Neural cell (in vitro differentiated cells): ENCODE measurements at regions not wholly inside any gene's neighbourhood (a gene's known extent, or its start where the extent isn't known, plus 50 kb on each side); places are given as distances from the start of the nearest gene placed in this dataset.

ENCODE experiments used
- H2AFZ ChIP-seq: fragments of 200-600, 300-800 bp; sonication (generic), shearing (Covaris generic); 2 replicates; pipeline ENCODE4 v1.6.0; 2014; ENCODE audit warnings: low read depth, mild to moderate bottlenecking, antibody characterized with exemption, low read length, moderate library complexity
- H3F3A ChIP-seq: fragments of 200-600 bp; shearing (Covaris generic); 2 replicates; pipeline ENCODE4 v1.6.1; 2016; ENCODE audit warnings: mild to moderate bottlenecking, moderate library complexity, mixed read lengths, antibody characterized with exemption, low read length; ENCODE audit not compliant: insufficient read depth, poor library complexity, severe bottlenecking
- H3K27ac ChIP-seq: fragments of 200-600, 300-800 bp; sonication (generic), shearing (Covaris generic); 2 replicates; pipeline ENCODE4 v1.5.1; 2014; ENCODE audit warnings: mild to moderate bottlenecking, low read length, moderate library complexity
- H3K27me3 ChIP-seq: fragments of 300-800, 200-600 bp; sonication (generic), shearing (Covaris generic); 2 replicates; pipeline ENCODE4 v1.6.0; 2014; ENCODE audit warnings: mild to moderate bottlenecking, low read depth, low read length, moderate library complexity; ENCODE audit not compliant: insufficient read depth
- H3K36me3 ChIP-seq: fragments of 300-800, 200-600 bp; sonication (generic), shearing (Covaris generic); 2 replicates; pipeline ENCODE4 v1.5.1; 2014; ENCODE audit warnings: mild to moderate bottlenecking, antibody characterized with exemption, low read length, moderate library complexity; ENCODE audit not compliant: insufficient read depth
- H3K4me2 ChIP-seq: fragments of 300-800, 200-600 bp; sonication (generic), shearing (Covaris generic); 2 replicates; pipeline ENCODE4 v1.6.0; 2014; ENCODE audit warnings: mild to moderate bottlenecking, low read length
- H3K4me3 ChIP-seq: fragments of 300-800, 200-600 bp; sonication (generic), shearing (Covaris generic); 2 replicates; pipeline ENCODE4 v1.5.1; 2014; ENCODE audit warnings: mild to moderate bottlenecking, low read length, moderate library complexity
- H3K79me2 ChIP-seq: fragments of 200-600 bp; shearing (Covaris generic); replicated peaks from 2 replicates; pipeline ENCODE4 v1.6.0; 2014; ENCODE audit warnings: mild to moderate bottlenecking, low read length, moderate library complexity; ENCODE audit not compliant: insufficient read depth
- H3K9ac ChIP-seq: fragments of 300-800, 200-600 bp; sonication (generic), shearing (Covaris generic); 2 replicates; pipeline ENCODE4 v1.6.1; 2016; ENCODE audit warnings: mild to moderate bottlenecking, low read length, mixed read lengths
- H3K9me2 ChIP-seq: fragments of 200-600 bp; shearing (Covaris generic); 2 replicates; pipeline ENCODE4 v1.6.1; 2016; ENCODE audit warnings: mild to moderate bottlenecking, low read length, mixed read lengths; ENCODE audit not compliant: insufficient read depth
- H3K9me3 ChIP-seq: fragments of 200-600, 300-800 bp; sonication (generic), shearing (Covaris generic); 2 replicates; pipeline ENCODE4 v1.6.1; 2016; ENCODE audit warnings: mild to moderate bottlenecking, mixed run types, low read length, moderate library complexity, mixed read lengths
- H4K20me1 ChIP-seq: fragments of 200-600 bp; shearing (Covaris generic); 2 replicates; pipeline ENCODE4 v1.6.1; 2016; ENCODE audit warnings: mild to moderate bottlenecking, mixed run types; ENCODE audit not compliant: insufficient read depth
- CTCF ChIP-seq: fragments of 450-650 bp; IDR thresholded peaks from 2 replicates; pipeline ENCODE4 v1.5.1; 2014; ENCODE audit warnings: antibody characterized with exemption, mild to moderate bottlenecking, moderate library complexity; ENCODE audit not compliant: poor library complexity, severe bottlenecking
- EP300 ChIP-seq: fragments of 450-650 bp; conservative IDR thresholded peaks from 2 replicates; pipeline ENCODE4 v1.6.1; 2014; ENCODE audit warnings: antibody characterized with exemption, mild to moderate bottlenecking, moderate library complexity; ENCODE audit not compliant: poor library complexity, severe bottlenecking
- EZH2 ChIP-seq: fragments of 200-600, 300-800 bp; shearing (Covaris generic), sonication (generic); IDR thresholded peaks from 2 replicates; pipeline ENCODE4 v1.6.1; 2014; ENCODE audit warnings: antibody characterized with exemption, low read length, borderline replicate concordance, mild to moderate bottlenecking; ENCODE audit not compliant: insufficient read depth, poor library complexity, severe bottlenecking
- MXI1 ChIP-seq: fragments of 450-650 bp; conservative IDR thresholded peaks from 2 replicates; pipeline ENCODE4 v1.6.1; 2014; ENCODE audit warnings: antibody characterized with exemption, mild to moderate bottlenecking; ENCODE audit not compliant: poor library complexity, severe bottlenecking
- POLR2AphosphoS5 ChIP-seq: IDR thresholded peaks from 2 replicates; pipeline ENCODE4 v1.6.1; 2012
- RAD21 ChIP-seq: fragments of 450-650 bp; conservative IDR thresholded peaks from 2 replicates; pipeline ENCODE4 v1.6.1; 2014; ENCODE audit warnings: antibody characterized with exemption, mild to moderate bottlenecking, moderate library complexity
- REST ChIP-seq: IDR thresholded peaks from 2 replicates; pipeline ENCODE4 v1.6.1; 2012; ENCODE audit warnings: borderline replicate concordance
- SMC3 ChIP-seq: fragments of 450-650 bp; conservative IDR thresholded peaks from 2 replicates; pipeline ENCODE4 v1.6.1; 2014; ENCODE audit warnings: antibody characterized with exemption, mild to moderate bottlenecking, moderate library complexity; ENCODE audit not compliant: poor library complexity
- TAF1 ChIP-seq: IDR thresholded peaks from 2 replicates; pipeline ENCODE4 v1.6.1; 2012; ENCODE audit warnings: low read depth

- no peak overlapping the region for H3K27ac ChIP-seq
- no peaks in the 10 kb centered on the region for H3K9me3 ChIP-seq
- TF ChIP-seq MXI1, result no peak
- H3K79me2 ChIP-seq, result no peaks in the 10 kb centered on the region
- no peaks in the 10 kb centered on the region for H3F3A ChIP-seq
- no peaks in the 10 kb centered on the region for H3K27me3 ChIP-seq
- H3K9me2 ChIP-seq, result no peaks in the 10 kb centered on the region
- no peaks in the 10 kb centered on the region for H3K36me3 ChIP-seq
- no peak overlapping the region for H3K4me2 ChIP-seq
- H3K9ac ChIP-seq, result no peak overlapping the region
- no peaks in the 10 kb centered on the region for H4K20me1 ChIP-seq
- no peak overlapping the region for H2AFZ ChIP-seq
- H3K4me3 ChIP-seq, result no peak overlapping the region
These were observed 858.8 kb upstream of the NUDT12 start for GRCh38 chr5:104421431-104421830.

- no peak for TF ChIP-seq EP300
- TF ChIP-seq POLR2AphosphoS5, result no peak
- no peak for TF ChIP-seq TAF1
- TF ChIP-seq REST, result no peak
- no peak for TF ChIP-seq MXI1
- no peak for TF ChIP-seq SMC3
- no peak for TF ChIP-seq CTCF
- TF ChIP-seq EZH2, result no peak
- TF ChIP-seq RAD21, result no peak
- Histone ChIP-seq H3F3A (no peaks in the 10 kb centered on the region), H2AFZ (no peak overlapping the region), H3K9me2 (no peaks in the 10 kb centered on the region), H3K9me3 (no peaks in the 10 kb centered on the region), H3K4me3 (no peak overlapping the region), H3K27ac (no peak overlapping the region), H4K20me1 (no peaks in the 10 kb centered on the region), H3K9ac (no peak overlapping the region), H3K27me3 (no peaks in the 10 kb centered on the region), H3K4me2 (no peak overlapping the region), H3K36me3 (no peaks in the 10 kb centered on the region), H3K79me2 (no peaks in the 10 kb centered on the region)
These were observed 855.5 kb upstream of the NUDT12 start for GRCh38 chr5:104418056-104418455.

- H3K27me3 ChIP-seq, result no peaks in the 10 kb centered on the region
- no peaks in the 10 kb centered on the region for H4K20me1 ChIP-seq
- no peak overlapping the region for H3K4me3 ChIP-seq
- no peaks in the 10 kb centered on the region for H3K36me3 ChIP-seq
- no peaks in the 10 kb centered on the region for H3F3A ChIP-seq
- no peak overlapping the region for H2AFZ ChIP-seq
- H3K27ac ChIP-seq, result no peak overlapping the region
- no peak overlapping the region for H3K4me2 ChIP-seq
- no peaks in the 10 kb centered on the region for H3K9me2 ChIP-seq
- H3K79me2 ChIP-seq, result no peaks in the 10 kb centered on the region
- no peaks in the 10 kb centered on the region for H3K9me3 ChIP-seq
- TF ChIP-seq POLR2AphosphoS5 (no peak), TAF1 (no peak), CTCF (no peak), RAD21 (no peak), REST (no peak), SMC3 (no peak), EP300 (no peak), MXI1 (no peak), EZH2 (no peak)
- no peak overlapping the region for H3K9ac ChIP-seq
These were observed 850.2 kb upstream of the NUDT12 start for GRCh38 chr5:104412649-104413240.
